Colonic mucosa (tissue), 4 donors: ENCODE measurements at regions not wholly inside any gene's neighbourhood (a gene's known extent, or its start where the extent isn't known, plus 50 kb on each side); places are given as distances from the start of the nearest gene placed in this dataset.

ENCODE experiments used
- DNase-seq: peaks from one replicate; pipeline ENCODE4 v3.0.0-alpha.2; 2020
- H3K27ac ChIP-seq: fragments of 200-600 bp; one replicate; pipeline ENCODE4 v1.8.0; 2021
- H3K27me3 ChIP-seq: fragments of 200-600 bp; one replicate; pipeline ENCODE4 v1.8.0; 2021
- H3K36me3 ChIP-seq: fragments of 200-600 bp; one replicate; pipeline ENCODE4 v1.8.0; 2021
- H3K4me1 ChIP-seq: fragments of 200-600 bp; one replicate; pipeline ENCODE4 v1.8.0; 2021; ENCODE audit warnings: mild to moderate bottlenecking
- H3K4me3 ChIP-seq: fragments of 200-600 bp; one replicate; pipeline ENCODE4 v1.8.0; 2021
- H3K9ac ChIP-seq, 2 donors: one replicate each; pipeline ENCODE4 v1.7.0; 2013; ENCODE audit warnings: control low read depth in 2 of 2, low read depth in 2 of 2, low read length in 2 of 2
- H3K9me3 ChIP-seq: fragments of 200-600 bp; one replicate; pipeline ENCODE4 v1.8.0; 2021
- CTCF ChIP-seq: fragments of 200-600 bp; IDR thresholded peaks from one replicate; pipeline ENCODE4 v1.8.0; 2022; ENCODE audit warnings: antibody characterized with exemption, mild to moderate bottlenecking
- intact Hi-C: fragments of 100-400 bp; cut with DNase I; formaldehyde crosslinking; loops from one replicate; pipeline ENCODE4 v1.14.1; 2022
- donor health status: healthy.
- donor health status: DM: no; HTN: no; CAD: no.
- donor health status: DM: no; HTN: no; CAD: no.

- Histone ChIP-seq H3K36me3 (no peaks in the 10 kb centered on the region), H3K27me3 (no peaks in the 10 kb centered on the region), H3K9ac (no peak overlapping the region), H3K4me3 (no peak overlapping the region), H3K9me3 (no peaks in the 10 kb centered on the region), H3K27ac (peak overlapping the region; percentile 22), H3K4me1 (no peaks in the 10 kb centered on the region)
- intact Hi-C loops: no loop called here
- DNase-seq: no peak
- no peak for TF ChIP-seq CTCF
Observed at GRCh38 chr14:22508662-22509035, 80.4 kb downstream of the DAD1 start.

GRCh38 chr14:22508150-22508457 is 80.9 kb downstream of the DAD1 start:
- no peak for DNase-seq
- TF ChIP-seq CTCF: no peak
- H3K9ac ChIP-seq: no peak overlapping the region
- H3K4me1 ChIP-seq: no peaks in the 10 kb centered on the region
- intact Hi-C loops: no loop called here
- H3K27me3 ChIP-seq: no peaks in the 10 kb centered on the region
- no peaks in the 10 kb centered on the region for H3K36me3 ChIP-seq
- H3K27ac ChIP-seq: peak overlapping the region; percentile 22
- no peaks in the 10 kb centered on the region for H3K9me3 ChIP-seq
- no peak overlapping the region for H3K4me3 ChIP-seq

- no peak for TF ChIP-seq CTCF
- intact Hi-C loops: no loop called here
- no peak for DNase-seq
- Histone ChIP-seq H3K36me3 (no peaks in the 10 kb centered on the region), H3K9ac (no peak overlapping the region), H3K4me1 (no peaks in the 10 kb centered on the region), H3K9me3 (no peaks in the 10 kb centered on the region), H3K27me3 (no peaks in the 10 kb centered on the region), H3K27ac (no peak overlapping the region), H3K4me3 (no peak overlapping the region)
Observed at GRCh38 chr14:22506778-22507351, 82.2 kb downstream of the DAD1 start.

- Histone ChIP-seq H3K9me3 (no peaks in the 10 kb centered on the region), H3K27me3 (no peaks in the 10 kb centered on the region)
Observed at GRCh38 chr14:22506378-22506710, 82.7 kb downstream of the DAD1 start.

GRCh38 chr14:22505697-22506377 is 83.2 kb downstream of the DAD1 start:
- TF ChIP-seq CTCF: no peak
- H3K9me3 ChIP-seq: no peaks in the 10 kb centered on the region
- H3K36me3 ChIP-seq: no peaks in the 10 kb centered on the region
- H3K4me1 ChIP-seq: no peaks in the 10 kb centered on the region
- intact Hi-C loops: no loop called here
- no peak overlapping the region for H3K9ac ChIP-seq
- peak overlapping the region; percentile 30 for H3K27ac ChIP-seq
- no peak overlapping the region for H3K4me3 ChIP-seq
- no peak for DNase-seq
- H3K27me3 ChIP-seq: no peaks in the 10 kb centered on the region

More at GRCh38 chr14:22506378-22506710, 82.7 kb downstream of the DAD1 start:
- intact Hi-C loops: no loop called here
- H3K4me1 ChIP-seq: no peaks in the 10 kb centered on the region
- H3K27ac ChIP-seq: no peak overlapping the region
- no peak overlapping the region for H3K9ac ChIP-seq
- TF ChIP-seq CTCF: no peak
- H3K36me3 ChIP-seq: no peaks in the 10 kb centered on the region
- H3K4me3 ChIP-seq: no peak overlapping the region
- DNase-seq: no peak
